Neutrophil (primary cell): ENCODE measurements at regions not wholly inside any gene's neighbourhood (a gene's known extent, or its start where the extent isn't known, plus 50 kb on each side); places are given as distances from the start of the nearest gene placed in this dataset.

Experiments used
- H3K27ac ChIP-seq: fragments of 200-600 bp; sonication (generic); 2 replicates; pipeline ENCODE4 v1.5.1; 2016; ENCODE audit warnings: mild to moderate bottlenecking, moderate library complexity
- H3K27me3 ChIP-seq: fragments of 200-600 bp; sonication (generic); 2 replicates; pipeline ENCODE4 v1.6.0; 2016; ENCODE audit warnings: mild to moderate bottlenecking
- H3K36me3 ChIP-seq: fragments of 200-600 bp; sonication (generic); 2 replicates; pipeline ENCODE4 v1.5.1; 2017
- H3K4me1 ChIP-seq, 2 experiments: fragments of 200-600 bp in 1 of 2; sonication (generic) in 1 of 2; 1 replicate in 1 of 2; 2 replicates in 1 of 2; pipeline versions ENCODE4 v1.5.1 to v1.6.1; 2013 to 2016; ENCODE audit warnings: low read depth in 1 of 2, low read length in 1 of 2, mild to moderate bottlenecking in 1 of 2, moderate library complexity in 1 of 2; ENCODE audit not compliant: control insufficient read depth in 1 of 2, insufficient read depth in 1 of 2
- H3K4me3 ChIP-seq, 2 experiments: fragments of 200-600 bp in 1 of 2; sonication (generic) in 1 of 2; 1 replicate in 1 of 2; 2 replicates in 1 of 2; pipeline ENCODE4 v1.5.1; 2013 to 2016; ENCODE audit warnings: low read depth in 1 of 2, low read length in 1 of 2, mild to moderate bottlenecking in 1 of 2, moderate library complexity in 1 of 2
- H3K9me3 ChIP-seq: fragments of 200-600 bp; sonication (generic); 2 replicates; pipeline ENCODE4 v1.5.1; 2016
- CTCF ChIP-seq: fragments of 200-600 bp; sonication (generic); IDR thresholded peaks from 2 replicates; pipeline ENCODE4 v1.5.1; 2016; ENCODE audit warnings: antibody characterized with exemption

GRCh38 chr4:18529482-18529881 lies 507.9 kb upstream of the LCORL start:
- H3K36me3 ChIP-seq = no peaks in the 10 kb centered on the region
- no peak overlapping the region for H3K27ac ChIP-seq
- H3K9me3 ChIP-seq = no peaks in the 10 kb centered on the region
- no peaks in the 10 kb centered on the region for H3K27me3 ChIP-seq
- H3K4me1 ChIP-seq = no peaks in the 10 kb centered on the region
- no peak overlapping the region for H3K4me3 ChIP-seq
- no peak for TF ChIP-seq CTCF

- TF ChIP-seq CTCF = no peak
- Histone ChIP-seq H3K36me3 (no peaks in the 10 kb centered on the region), H3K4me3 (no peak overlapping the region), H3K4me1 (no peaks in the 10 kb centered on the region), H3K9me3 (no peaks in the 10 kb centered on the region), H3K27me3 (no peaks in the 10 kb centered on the region), H3K27ac (no peak overlapping the region)
These were observed 503.1 kb upstream of the LCORL start for GRCh38 chr4:18524667-18525066.

DNA sequence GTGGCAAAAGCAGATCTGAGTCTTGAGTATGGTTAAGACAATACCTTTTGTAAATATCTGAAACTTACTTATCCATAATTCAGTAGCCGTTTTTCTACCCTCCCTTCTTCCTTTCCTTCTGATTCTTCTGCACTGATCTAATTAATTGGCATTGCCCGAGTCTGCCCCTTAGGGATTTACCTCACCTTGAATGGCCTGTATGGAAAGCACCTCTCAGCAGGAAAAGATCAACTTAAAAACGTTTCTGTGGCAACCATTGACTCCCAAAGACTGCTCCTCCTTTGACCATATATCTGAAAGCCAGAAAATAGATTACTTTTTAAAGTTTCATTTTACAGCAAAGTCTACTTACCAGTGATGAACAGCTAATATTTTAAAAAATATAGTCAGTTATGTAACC lies 496.5 kb upstream of the LCORL start:
- no peak overlapping the region for H3K27ac ChIP-seq
- no peak overlapping the region for H3K4me3 ChIP-seq
- no peak for TF ChIP-seq CTCF
- no peaks in the 10 kb centered on the region for H3K36me3 ChIP-seq
- H3K9me3 ChIP-seq = no peaks in the 10 kb centered on the region
- no peaks in the 10 kb centered on the region for H3K4me1 ChIP-seq
- no peaks in the 10 kb centered on the region for H3K27me3 ChIP-seq

GRCh38 chr4:18513861-18514260 lies 492.3 kb upstream of the LCORL start:
- Histone ChIP-seq H3K27me3 (no peaks in the 10 kb centered on the region), H3K27ac (no peak overlapping the region), H3K36me3 (no peaks in the 10 kb centered on the region), H3K4me3 (no peak overlapping the region), H3K9me3 (no peaks in the 10 kb centered on the region), H3K4me1 (no peaks in the 10 kb centered on the region)
- TF ChIP-seq CTCF = no peak

DNA sequence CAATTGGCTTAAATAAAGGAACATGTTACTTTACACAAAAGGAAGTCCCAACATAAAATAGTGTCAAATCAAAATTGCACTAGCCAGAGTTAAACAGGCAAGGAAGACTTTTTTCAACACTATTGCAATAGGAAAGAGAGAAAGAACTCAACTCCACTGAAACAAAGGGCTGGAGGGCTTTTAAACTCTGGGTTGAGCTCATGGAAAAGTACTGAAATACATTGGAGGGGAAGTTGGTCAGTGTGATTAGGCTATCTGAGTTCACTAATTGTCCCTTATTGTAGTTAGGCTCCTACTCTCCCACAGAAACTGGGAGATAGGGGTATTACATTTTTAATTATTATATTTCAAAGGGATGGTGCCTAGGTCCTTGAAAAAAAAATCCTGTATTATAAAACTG lies 491.2 kb upstream of the LCORL start:
- no peak overlapping the region for H3K4me3 ChIP-seq
- no peaks in the 10 kb centered on the region for H3K36me3 ChIP-seq
- no peaks in the 10 kb centered on the region for H3K27me3 ChIP-seq
- no peak overlapping the region for H3K27ac ChIP-seq
- H3K4me1 ChIP-seq = no peaks in the 10 kb centered on the region
- no peaks in the 10 kb centered on the region for H3K9me3 ChIP-seq
- TF ChIP-seq CTCF = no peak

GRCh38 chr4:18511727-18512126 lies 490.2 kb upstream of the LCORL start:
- Histone ChIP-seq H3K36me3 (no peaks in the 10 kb centered on the region), H3K9me3 (no peaks in the 10 kb centered on the region), H3K4me3 (no peak overlapping the region), H3K4me1 (no peaks in the 10 kb centered on the region), H3K27me3 (no peaks in the 10 kb centered on the region), H3K27ac (no peak overlapping the region)
- no peak for TF ChIP-seq CTCF
